Cardiac muscle cell (in vitro differentiated cells and primary cell): ENCODE measurements at regions not wholly inside any gene's neighbourhood (a gene's known extent, or its start where the extent isn't known, plus 50 kb on each side); places are given as distances from the start of the nearest gene placed in this dataset.

Experiments used
- DNase-seq, 2 donors: peaks; one replicate each; pipeline versions ENCODE4 v3.0.0 to v3.0.0-alpha.2; 2010 to 2017; ENCODE audit warnings: low read depth in 1 of 2, low spot score in 1 of 2
- H3K27ac ChIP-seq: fragments of 200-600 bp; sonication (generic); 2 replicates; pipeline ENCODE4 v1.5.1; 2016
- H3K27me3 ChIP-seq: fragments of 200-600 bp; sonication (generic); 2 replicates; pipeline ENCODE4 v1.6.0; 2016; ENCODE audit warnings: control low read depth
- H3K36me3 ChIP-seq: fragments of 200-600 bp; sonication (generic); 2 replicates; pipeline ENCODE4 v1.5.1; 2016; ENCODE audit warnings: control low read depth
- H3K4me1 ChIP-seq: fragments of 200-600 bp; sonication (generic); 2 replicates; pipeline ENCODE4 v1.8.1; 2017; ENCODE audit warnings: low read depth, mild to moderate bottlenecking, mixed run types
- H3K4me3 ChIP-seq: fragments of 200-600 bp; sonication (generic); 2 replicates; pipeline ENCODE4 v1.5.1; 2016; ENCODE audit warnings: mild to moderate bottlenecking
- H3K9me3 ChIP-seq: fragments of 200-600 bp; sonication (generic); 2 replicates; pipeline ENCODE4 v1.5.1; 2017; ENCODE audit warnings: low read depth, mild to moderate bottlenecking, control low read depth
- CTCF ChIP-seq: IDR thresholded peaks from 2 replicates; pipeline ENCODE4 v1.5.1; 2012; ENCODE audit warnings: low read depth, mild to moderate bottlenecking, low read length

DNA sequence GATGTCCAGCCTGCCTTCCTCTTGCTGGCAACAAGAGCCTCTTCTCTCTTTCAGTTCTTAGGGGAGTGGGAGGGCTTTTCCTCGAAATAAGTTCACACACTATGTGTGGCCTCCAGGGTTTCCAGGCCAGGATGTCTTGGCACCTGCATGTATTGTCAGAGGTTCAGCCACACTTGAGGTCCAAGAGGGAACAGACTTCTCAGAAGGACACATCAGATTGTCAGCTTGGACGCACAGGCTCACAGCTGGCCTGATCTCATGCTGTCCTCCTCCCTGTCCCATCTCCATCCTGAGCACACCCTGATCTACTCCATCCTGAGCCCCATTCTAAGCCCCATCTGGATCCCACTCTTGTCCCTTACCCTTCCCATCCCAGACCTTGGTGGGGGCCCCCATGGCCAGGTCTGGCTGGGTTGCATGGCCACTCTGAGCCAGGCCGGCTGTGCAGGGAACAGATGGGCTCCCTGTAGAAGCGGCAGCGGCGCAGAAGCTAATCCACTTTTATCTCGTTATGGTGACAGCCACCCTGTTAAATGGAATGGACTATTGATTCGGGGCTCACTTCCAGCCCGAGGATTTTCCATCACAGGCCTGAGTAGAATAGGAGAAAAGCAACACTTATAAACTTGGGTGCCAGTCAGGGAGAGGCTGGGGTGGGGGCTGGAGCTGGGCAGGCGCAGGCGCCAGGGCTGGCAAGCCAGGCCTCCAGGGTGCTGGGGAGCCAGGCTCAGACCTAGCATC, 85.1 kb upstream of the CSF3R start:
- no peak for DNase-seq
- TF ChIP-seq CTCF: no peak

GRCh38 chr1:36565576-36566501, 83.1 kb upstream of the CSF3R start:
- no peak for TF ChIP-seq CTCF
- Histone ChIP-seq H3K27me3 (peaks cover 7% of the 10 kb centered on the region), H3K4me1 (no peaks in the 10 kb centered on the region), H3K36me3 (no peaks in the 10 kb centered on the region), H3K9me3 (no peaks in the 10 kb centered on the region), H3K27ac (no peak overlapping the region), H3K4me3 (no peak overlapping the region)
- no peak for DNase-seq

More for the DNA sequence above, 85.1 kb upstream of the CSF3R start:
- H3K4me1 ChIP-seq: no peaks in the 10 kb centered on the region
- peaks cover 15% of the 10 kb centered on the region for H3K27me3 ChIP-seq
- H3K9me3 ChIP-seq: no peaks in the 10 kb centered on the region
- no peak overlapping the region for H3K4me3 ChIP-seq
- no peak overlapping the region for H3K27ac ChIP-seq
- no peaks in the 10 kb centered on the region for H3K36me3 ChIP-seq

DNA sequence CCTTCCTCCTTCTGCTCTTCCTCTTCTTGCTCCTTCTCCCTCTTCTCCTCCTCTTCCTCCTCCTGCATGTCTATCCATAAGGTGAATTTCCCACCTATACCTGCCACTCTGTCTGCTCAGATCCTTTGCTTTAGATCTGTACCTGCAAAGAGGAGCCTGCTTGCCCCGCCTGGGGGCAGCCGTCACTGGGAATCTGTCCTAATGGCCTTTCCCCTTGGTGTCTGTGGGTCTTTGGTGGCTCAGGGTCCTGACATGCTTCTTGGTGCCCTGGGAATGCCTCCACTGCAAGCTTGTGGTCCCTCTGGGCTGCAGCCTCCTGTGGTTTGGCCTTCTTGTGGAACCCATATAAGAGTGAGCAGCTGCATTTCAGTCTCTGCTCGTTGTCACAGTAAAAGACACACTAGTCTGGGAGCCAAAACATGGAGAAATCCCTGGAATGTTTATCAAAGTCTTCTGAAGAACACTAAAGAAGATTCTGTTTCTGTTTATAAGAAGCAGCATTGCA, 79.5 kb upstream of the CSF3R start:
- Histone ChIP-seq H3K4me1 (no peaks in the 10 kb centered on the region), H3K4me3 (no peak overlapping the region), H3K36me3 (no peaks in the 10 kb centered on the region), H3K27ac (no peak overlapping the region), H3K9me3 (no peaks in the 10 kb centered on the region), H3K27me3 (peaks cover 7% of the 10 kb centered on the region)
- no peak for DNase-seq
- no peak for TF ChIP-seq CTCF

GRCh38 chr1:36561361-36561724, 78.6 kb upstream of the CSF3R start:
- H3K9me3 ChIP-seq: no peaks in the 10 kb centered on the region
- no peaks in the 10 kb centered on the region for H3K36me3 ChIP-seq
- no peak overlapping the region for H3K27ac ChIP-seq
- H3K4me3 ChIP-seq: no peak overlapping the region
- DNase-seq: no peak
- peaks cover 7% of the 10 kb centered on the region for H3K27me3 ChIP-seq
- no peak for TF ChIP-seq CTCF
- H3K4me1 ChIP-seq: no peaks in the 10 kb centered on the region

GRCh38 chr1:36560621-36561360, 78.1 kb upstream of the CSF3R start:
- DNase-seq: no peak
- H3K36me3 ChIP-seq: no peaks in the 10 kb centered on the region
- H3K4me1 ChIP-seq: no peaks in the 10 kb centered on the region
- H3K9me3 ChIP-seq: no peaks in the 10 kb centered on the region
- no peak overlapping the region for H3K4me3 ChIP-seq
- TF ChIP-seq CTCF: no peak
- H3K27ac ChIP-seq: no peak overlapping the region
- peaks cover 11% of the 10 kb centered on the region for H3K27me3 ChIP-seq
